Right hindlimb (tissue), 1 donor: ENCODE measurements at regions not wholly inside any gene's neighbourhood (a gene's known extent, or its start where the extent isn't known, plus 50 kb on each side); places are given as distances from the start of the nearest gene placed in this dataset.
"Not testable (repeated sequence)": the region's sequence is repeated elsewhere in the genome, so short reads cannot be mapped to it uniquely, and the experiment has no call there.

Experiments used
- DNase-seq: peaks from one replicate; pipeline ENCODE4 v3.0.0-alpha.2; 2018

GRCh38 chr12:127823801-127824200 is 443.2 kb upstream of the TMEM132C start:
- DNase-seq: no peak

DNA sequence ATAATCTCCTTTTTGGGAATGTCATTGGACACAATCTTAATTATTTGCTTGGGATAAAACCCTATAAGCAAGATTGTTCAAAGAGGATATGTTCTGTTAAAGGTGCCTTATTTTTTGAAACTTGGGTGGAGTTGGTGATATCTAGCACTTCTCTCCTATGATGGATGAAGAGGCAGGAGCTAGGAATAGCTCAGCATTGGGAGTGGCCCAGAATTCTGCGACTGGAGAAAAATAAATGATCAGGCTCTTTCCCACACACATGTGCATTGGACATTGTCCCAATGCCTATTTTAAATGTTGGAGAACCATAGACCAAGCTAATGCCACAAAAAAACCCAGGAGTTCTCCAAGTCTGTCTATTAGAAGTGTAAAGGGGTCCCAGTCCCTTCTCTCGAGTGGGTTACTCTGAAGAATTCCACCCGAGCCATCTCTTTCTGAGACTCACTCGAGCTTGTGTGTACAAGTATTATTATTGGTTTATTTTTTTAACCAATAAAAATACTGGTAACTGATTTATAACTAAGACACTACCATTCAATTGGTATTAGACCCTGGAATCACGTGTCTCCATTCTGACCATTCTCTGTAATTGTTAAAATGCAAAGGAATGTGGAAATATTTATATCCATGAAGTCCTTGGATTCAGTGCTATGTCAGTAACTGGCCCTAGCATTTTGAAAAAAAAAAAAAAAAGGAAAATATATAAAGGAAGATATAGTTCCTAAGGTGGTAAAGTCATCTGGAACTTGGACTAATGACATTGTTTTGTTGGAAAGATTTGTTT is 437.5 kb upstream of the TMEM132C start:
- DNase-seq: no peak

- DNase-seq: no peak
Observed at GRCh38 chr12:127830065-127830460, 436.9 kb upstream of the TMEM132C start.

DNA sequence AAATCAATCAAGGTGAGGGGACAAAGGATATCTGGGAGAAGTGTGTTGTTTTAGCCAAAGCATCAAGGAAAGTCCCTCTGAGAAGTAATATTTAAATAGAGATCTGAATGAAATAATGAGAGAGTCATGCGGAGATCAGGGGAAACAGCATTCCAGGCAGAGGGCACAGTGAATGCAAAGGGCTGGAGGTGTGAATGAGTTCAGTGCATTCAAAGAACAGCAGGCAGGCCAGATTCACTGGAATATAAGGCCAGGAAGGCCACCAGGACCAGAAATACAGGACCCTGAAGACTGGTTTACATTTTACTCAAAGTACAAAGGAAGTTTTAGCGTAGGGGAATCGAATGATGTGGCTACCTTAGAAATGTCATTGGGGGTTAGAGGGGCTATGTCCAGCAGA is 436.2 kb upstream of the TMEM132C start:
- no peak for DNase-seq

- no peak for DNase-seq
Observed at GRCh38 chr12:127832172-127832571, 434.8 kb upstream of the TMEM132C start.

DNA sequence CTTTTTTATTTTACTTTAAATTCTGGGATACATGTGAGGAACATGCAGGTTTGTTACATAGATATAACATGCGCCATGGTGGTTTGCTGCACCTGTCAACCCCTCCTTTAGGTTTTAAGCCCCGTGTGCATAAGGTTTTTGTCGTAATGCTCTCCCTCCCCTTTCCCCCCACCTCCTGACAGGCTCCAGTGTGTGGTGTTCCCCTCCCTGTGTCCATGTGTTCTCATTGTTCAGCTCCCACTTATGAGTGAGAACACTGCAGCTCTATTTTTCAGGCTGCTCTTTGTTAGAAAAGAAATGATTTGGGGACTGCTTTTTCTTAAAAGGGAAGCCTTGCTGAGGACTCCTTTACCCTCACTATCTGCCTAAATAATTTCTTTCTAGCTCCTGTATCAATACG is 430.2 kb upstream of the TMEM132C start:
- not testable (repeated sequence) for DNase-seq

- no peak for DNase-seq
Observed at GRCh38 chr12:127857661-127858060, 409.3 kb upstream of the TMEM132C start.

DNA sequence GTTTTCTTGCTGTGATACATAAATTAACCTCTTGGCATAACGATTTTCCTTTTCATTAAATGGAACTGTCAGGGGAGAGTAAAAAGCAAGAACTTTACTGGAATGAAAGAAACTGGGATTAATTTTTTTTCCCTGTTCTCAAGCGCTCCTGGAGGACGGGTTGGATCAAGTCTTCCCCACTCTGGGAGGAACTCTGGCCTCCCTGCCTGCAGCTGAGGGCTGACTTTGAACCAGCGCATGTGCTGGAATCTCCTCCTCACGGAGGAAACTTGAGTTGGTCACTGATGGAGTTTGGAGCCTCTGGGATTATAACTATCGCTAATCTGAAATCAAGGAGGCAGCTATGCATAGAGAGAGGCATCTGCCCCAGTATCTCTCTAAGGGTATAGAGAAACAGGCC is 406.4 kb upstream of the TMEM132C start:
- peak; percentile 26 for DNase-seq

DNA sequence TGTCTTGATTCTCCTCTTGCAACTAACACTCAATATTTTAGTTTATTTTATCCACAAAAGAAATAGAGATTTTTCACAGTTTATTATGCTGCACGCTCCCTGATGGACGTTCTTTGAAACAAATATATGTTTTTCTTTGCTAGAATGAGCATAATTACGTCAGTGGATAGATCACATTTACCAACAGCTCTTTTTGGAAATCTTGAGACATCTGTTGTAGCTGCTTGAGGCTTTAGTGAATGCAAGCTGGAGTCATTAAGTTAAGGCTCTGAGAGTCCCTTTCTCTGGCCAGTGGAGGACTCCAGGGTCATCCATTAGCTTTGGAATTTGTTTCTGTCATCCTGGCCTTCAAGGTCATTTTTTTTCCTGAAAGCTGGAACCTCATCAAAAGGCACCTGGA is 405.6 kb upstream of the TMEM132C start:
- peak; percentile 20 for DNase-seq

GRCh38 chr12:127873306-127873705 is 393.7 kb upstream of the TMEM132C start:
- no peak for DNase-seq

DNA sequence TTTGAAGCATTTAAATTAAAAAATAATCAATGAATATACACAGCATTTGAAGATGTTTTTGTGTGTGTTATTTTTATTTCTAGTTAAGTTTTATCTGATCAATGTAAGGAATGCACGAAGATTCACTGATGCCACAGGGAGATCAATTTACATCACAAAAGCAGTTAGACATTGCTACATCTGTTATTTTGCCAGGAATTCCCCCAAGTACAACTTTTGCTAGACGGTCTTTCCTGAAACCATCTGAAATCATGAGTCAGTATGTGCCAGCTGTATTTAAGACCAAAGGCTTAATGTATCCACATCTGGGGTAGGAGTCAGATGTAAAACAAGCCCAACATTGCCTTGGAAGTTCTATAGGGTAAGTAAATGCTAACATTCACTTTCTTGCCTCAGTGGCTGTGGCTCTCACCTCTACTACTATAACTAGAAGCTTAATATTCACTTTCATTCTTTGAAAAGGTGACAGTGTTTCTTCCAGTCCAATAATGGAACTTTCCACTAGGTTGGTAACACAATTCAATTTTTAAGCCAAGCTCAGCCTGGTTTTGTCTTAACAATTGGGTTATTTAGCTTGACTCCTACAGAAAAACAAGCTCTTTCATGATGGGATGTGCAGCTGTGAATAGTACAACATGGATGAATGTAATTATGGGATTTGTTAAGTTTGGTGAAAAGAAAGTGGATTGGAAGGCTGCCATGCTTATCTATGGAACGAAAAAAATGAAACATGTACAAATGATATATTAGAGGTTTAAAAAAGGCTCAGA is 385.4 kb upstream of the TMEM132C start:
- DNase-seq: no peak

DNA sequence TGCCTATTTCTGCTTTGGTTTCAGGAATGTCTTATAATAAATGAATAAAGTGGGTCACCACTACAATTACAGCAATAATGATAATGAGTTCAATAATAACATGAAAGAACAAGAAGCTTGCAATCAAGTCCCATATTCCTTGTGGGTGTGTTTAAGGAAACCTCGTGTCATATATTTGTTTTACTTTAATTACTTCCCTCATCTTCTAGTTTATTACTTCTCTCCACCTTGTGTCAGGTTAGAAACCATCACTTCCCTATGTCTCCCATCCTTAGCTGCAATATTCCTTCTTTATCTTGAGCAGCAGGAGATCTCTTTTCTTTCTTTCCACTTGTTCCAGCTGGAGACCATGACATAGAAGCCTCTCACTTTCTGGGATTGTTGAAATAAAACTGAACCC is 384.0 kb upstream of the TMEM132C start:
- no peak for DNase-seq

GRCh38 chr12:127885954-127886750 is 380.8 kb upstream of the TMEM132C start:
- DNase-seq: peak; percentile 44

GRCh38 chr12:127886827-127887226 is 380.1 kb upstream of the TMEM132C start:
- DNase-seq: peak; percentile 44

DNA sequence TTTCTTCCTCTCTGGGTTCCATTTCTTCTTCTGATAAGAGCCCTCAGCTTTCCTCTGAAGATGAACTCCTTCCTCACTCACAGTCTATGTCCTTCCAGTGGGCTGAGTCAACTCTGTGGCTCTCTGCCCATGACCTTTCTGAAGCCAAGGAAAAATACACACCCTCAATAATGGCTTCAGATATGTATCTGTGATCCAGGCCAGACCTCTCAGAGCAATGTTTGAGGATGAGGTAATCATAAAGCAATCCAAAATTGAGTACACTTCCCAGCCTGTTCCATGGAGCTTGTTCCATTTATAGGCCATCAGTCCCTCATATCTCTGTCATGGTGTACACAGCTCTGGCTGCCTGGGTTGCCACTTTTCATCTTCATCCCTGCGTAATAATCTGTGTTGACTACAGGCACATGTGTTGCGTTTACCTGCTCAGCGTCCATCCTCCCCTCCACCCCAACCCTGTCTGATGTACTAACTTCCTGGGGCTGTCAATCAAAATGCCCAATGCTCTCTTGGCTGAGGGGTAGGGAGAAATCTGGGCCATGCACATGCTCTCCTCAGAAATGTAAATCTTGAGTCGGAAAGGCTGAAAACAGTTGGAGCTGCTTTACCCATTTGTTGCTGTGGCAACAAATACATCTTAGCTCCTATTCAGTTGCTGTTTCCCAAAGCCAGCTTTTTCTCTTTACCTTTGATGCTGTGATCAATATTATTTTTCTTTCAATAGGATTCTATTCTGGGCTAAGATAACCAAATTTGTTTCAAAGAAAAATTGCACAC is 377.8 kb upstream of the TMEM132C start:
- DNase-seq: peak; percentile 54

DNA sequence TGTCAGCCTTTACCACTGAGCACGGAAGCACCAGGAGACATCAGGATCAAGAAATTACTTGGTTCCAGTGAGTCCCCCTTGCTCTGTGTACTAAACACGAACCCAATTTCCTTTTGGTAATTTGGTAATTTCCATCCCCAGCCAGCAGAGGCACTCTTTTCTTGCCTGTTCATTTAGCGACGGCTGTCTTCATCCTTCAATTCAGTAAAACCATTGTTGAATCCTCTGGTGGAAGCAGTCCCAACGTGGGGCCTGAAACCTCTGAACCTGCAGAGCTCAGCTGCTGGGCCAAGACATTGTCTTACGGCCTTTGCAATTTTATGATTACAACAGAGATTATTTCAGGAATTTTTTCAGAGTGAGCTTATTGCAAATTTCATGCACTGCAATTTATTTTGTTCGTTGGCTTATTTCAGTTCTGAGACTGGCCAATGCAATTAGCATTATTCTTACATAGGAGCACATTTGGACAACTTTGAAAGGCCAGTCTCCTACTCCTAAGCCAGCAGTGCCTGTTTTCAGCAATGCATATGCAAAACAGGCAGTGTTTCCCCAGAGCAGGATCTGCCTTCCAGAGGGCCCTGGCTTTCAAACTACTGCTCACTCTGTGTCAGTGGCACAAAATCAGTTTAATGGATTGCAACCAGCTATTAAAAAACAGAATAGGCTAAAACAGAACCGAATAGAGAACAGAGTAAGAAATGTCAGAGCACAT is 372.9 kb upstream of the TMEM132C start:
- no peak for DNase-seq

- no peak for DNase-seq
Observed at GRCh38 chr12:127896661-127897060, 370.3 kb upstream of the TMEM132C start.

DNA sequence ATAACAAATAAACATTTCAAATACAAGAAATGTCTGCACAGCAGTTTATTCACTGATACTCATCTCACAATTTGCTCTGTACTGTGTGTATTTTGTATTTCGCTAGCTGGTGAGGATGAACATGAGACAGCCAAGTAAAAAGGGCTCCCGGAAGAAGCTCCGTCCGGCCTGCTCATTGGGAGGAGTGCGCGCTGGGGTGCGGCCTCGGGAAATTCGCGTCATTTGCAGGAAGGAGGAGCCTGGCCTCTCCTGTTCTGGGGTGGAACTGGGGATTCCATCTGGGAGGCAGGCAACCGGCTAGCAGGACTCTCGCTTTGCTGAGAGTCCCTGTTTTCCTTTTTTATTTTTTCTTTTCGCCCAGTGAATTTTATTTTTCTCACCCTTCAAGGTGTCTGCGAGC is 368.4 kb upstream of the TMEM132C start:
- DNase-seq: no peak

DNA sequence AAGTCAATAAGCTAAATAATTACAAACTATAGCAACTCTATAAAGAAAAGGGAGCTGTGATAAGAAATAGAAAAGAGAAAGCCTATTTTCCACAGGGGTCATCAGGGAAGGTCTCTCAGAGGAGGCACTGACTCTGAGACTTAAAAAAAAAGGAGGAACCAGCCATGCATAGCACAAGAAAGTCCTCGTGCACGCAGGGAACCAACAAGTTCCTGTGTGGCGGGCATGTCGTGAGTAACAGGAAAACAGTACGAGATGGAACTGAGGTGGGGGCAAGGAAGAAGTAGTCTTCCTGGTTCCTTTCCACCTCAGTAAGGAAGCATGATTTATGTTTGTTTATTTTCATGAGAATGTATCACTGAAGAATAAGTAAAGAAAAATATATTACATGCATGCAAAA is 367.0 kb upstream of the TMEM132C start:
- DNase-seq: no peak

DNA sequence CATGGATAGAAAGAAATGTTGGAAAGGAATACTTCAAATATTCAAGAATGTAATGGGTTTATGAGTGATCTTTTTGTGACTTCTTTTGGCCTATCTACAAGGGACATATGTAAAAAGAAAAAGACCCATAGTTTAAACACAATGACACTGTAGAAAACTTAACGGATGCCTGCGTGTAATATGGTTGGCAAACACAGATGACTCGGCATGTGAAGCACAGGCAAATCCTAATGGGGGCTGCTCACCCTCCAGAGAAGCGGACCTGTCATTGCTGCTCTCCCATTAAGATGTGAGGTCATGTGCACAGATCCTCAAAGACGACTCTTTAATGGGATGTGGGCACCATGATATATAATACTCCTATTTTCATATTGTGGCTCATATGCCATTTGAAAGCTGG is 366.6 kb upstream of the TMEM132C start:
- no peak for DNase-seq

GRCh38 chr12:127903146-127903545 is 363.8 kb upstream of the TMEM132C start:
- no peak for DNase-seq

- DNase-seq: no peak
Observed at GRCh38 chr12:127909041-127909440, 357.9 kb upstream of the TMEM132C start.
